ENCODE measurements at regions not wholly inside any gene's neighbourhood (a gene's known extent, or its start where the extent isn't known, plus 50 kb on each side); places are given as distances from the start of the nearest gene placed in this dataset.

DNA sequence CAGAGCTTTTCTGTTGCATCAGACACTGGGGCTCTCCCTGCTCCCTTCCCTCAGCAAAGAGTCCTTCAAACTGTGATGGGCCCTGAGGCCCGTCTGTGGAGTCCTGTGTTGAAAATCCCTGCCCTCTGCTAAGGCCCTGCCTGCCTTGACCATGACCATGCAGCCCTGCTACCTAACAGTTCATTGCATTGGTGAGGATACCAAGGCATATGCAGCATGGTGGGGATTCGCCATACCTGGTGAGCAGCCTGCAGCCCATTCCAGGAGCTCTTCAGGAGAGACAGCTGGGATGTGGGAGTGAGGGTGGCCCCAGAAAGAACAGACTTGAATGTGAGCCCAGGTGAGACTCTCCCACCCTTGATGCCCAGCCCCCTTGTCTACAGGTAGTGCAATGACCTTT, 70.6 kb upstream of the GSX1 start:
- TF ChIP-seq, protein P1, sequence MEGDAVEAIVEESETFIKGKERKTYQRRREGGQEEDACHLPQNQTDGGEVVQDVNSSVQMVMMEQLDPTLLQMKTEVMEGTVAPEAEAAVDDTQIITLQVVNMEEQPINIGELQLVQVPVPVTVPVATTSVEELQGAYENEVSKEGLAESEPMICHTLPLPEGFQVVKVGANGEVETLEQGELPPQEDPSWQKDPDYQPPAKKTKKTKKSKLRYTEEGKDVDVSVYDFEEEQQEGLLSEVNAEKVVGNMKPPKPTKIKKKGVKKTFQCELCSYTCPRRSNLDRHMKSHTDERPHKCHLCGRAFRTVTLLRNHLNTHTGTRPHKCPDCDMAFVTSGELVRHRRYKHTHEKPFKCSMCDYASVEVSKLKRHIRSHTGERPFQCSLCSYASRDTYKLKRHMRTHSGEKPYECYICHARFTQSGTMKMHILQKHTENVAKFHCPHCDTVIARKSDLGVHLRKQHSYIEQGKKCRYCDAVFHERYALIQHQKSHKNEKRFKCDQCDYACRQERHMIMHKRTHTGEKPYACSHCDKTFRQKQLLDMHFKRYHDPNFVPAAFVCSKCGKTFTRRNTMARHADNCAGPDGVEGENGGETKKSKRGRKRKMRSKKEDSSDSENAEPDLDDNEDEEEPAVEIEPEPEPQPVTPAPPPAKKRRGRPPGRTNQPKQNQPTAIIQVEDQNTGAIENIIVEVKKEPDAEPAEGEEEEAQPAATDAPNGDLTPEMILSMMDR (IDR thresholded peaks at IDR 0.05; ENCODE audit: low read depth, low read length) = no peak
- TF ChIP-seq POLR2A (IDR thresholded peaks at IDR 0.05; ENCODE audit: extremely low read depth, insufficient read length) (no peak), MYC (IDR thresholded peaks at IDR 0.05; ENCODE audit: low read depth, low read length) (no peak)
